ENCODE measurements at regions not wholly inside any gene's neighbourhood (a gene's known extent, or its start where the extent isn't known, plus 50 kb on each side); places are given as distances from the start of the nearest gene placed in this dataset.

GRCh38 chr2:5980450-5981190, 288.4 kb downstream of the SOX11 start:
- no peak for TF ChIP-seq CTCF (IDR thresholded peaks at IDR 0.05)
- TF ChIP-seq EP300 (IDR thresholded peaks at IDR 0.05) = no peak
- TF ChIP-seq POLR2A (IDR thresholded peaks at IDR 0.05) = no peak
- TF ChIP-seq POLR2AphosphoS5 (IDR thresholded peaks at IDR 0.05) = no peak
